HG03575 (cell line): ENCODE measurements at regions not wholly inside any gene's neighbourhood (a gene's known extent, or its start where the extent isn't known, plus 50 kb on each side); places are given as distances from the start of the nearest gene placed in this dataset.
"Not testable (repeated sequence)": the region's sequence is repeated elsewhere in the genome, so short reads cannot be mapped to it uniquely, and the experiment has no call there.

Experiments used
- ATAC-seq: cut with Tn5 transposase; IDR thresholded peaks from one replicate; pipeline ENCODE4 v1.9.1; 2021; ENCODE audit not compliant: unreplicated experiment, insufficient number of reproducible peaks, low FRiP score; ENCODE audit errors: extremely low read depth

DNA sequence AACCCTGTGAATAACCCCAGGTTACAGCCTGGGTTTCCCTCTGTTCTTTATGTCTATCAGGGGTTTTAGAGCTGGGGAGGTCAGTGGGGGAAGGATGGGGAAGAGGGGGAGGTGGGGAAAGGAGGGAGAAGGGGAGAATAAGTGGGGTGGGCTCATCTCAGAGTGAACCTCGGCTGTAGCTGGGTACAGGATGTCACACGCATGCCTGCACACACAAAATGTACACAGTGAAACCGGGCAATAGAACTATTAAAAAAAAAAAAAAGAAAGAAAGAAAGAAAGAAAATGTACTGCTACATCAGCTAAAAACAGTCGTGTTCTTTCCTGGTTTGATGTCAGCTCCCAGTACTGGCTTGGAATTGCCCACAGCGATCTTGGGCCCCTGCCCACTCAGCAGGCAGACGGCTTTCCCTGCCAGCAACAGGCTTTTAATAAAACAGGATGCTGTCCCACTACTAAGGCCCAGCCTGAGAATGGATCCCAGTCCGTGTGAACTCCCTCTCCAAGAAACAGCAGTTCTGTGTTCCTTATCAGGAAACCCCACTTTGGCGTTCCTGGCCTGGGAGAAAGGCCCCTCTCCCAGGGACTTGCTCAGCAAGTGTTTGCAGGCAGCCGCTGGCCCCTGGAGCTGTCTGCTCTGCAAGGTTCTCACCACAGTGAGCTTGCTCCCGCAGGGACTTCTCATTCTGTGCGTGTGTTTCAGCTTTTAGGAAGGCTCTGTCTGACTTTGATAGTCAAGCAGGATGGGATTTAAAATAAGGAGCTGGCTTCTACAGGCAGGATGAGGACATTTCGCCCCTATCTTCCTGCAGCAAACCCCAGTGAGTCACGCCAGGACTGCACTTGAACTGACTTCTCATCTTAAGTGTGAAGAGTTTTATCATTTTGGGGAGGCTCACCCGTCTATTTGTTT lies 225.6 kb downstream of the BCL2L11 start:
- ATAC-seq, result not testable (repeated sequence)

GRCh38 chr2:111347695-111348094 lies 227.0 kb downstream of the BCL2L11 start:
- ATAC-seq, result not testable (repeated sequence)

DNA sequence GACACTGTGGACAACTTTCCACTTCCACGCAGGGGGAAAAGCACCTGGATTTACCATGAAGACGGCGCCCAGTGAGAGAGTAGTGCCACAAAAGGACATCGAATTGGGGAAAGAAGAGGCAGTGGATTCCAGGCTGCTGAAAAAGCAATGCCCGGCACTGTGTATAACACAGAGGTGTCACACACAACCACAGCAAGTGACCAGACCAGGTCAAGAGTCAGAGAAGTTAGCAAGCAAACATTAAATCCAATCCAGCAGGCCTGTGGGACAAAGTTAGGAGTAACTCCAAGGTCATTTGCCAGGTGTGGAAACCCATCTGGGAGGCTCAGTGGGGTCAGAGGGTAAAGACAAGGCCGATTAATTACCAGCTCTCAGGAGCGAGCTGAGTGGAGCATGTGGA lies 227.6 kb downstream of the BCL2L11 start:
- ATAC-seq, result not testable (repeated sequence)

DNA sequence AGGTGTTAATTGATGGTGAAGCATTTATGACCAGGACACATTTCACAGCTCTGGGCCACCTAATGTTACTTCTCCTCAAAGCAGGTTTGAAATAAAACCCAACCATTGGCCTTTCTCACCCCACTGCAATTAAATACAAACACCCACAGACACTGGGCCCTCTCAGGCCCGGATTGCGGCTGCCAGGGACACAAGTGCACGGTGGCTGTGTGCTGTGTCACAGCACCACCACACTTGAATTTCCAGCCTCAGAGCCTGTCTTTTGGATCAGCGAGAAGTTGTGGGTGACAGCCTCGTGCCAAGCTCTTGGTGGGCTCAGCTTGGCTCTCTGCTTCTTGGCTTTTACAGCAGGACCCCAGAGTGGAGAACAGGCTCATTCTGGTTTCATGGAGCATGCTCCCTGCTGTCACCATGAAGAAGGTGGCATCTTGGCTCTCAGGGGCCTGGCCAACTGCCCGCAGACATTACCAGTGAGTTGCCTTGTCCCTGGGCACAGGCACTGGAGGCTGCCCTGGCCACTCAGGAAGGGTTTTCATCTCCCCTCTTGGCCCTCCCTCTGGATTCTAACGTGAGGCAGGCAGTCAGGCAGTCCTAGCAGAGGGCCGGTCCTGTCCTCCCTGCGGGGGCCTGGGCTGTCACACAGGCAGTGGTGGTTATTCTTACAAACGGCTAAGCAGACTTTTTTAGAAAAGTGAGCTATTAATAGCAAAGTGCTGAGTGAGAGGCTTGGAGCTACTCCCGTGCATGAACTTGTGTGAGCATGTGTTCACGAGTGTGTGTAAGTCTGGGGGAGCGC lies 234.5 kb downstream of the BCL2L11 start:
- ATAC-seq, result not testable (repeated sequence)

- not testable (repeated sequence) for ATAC-seq
Measured at GRCh38 chr2:111355823-111356511, 235.3 kb downstream of the BCL2L11 start.

- not testable (repeated sequence) for ATAC-seq
Measured at GRCh38 chr2:111356512-111357031, 235.9 kb downstream of the BCL2L11 start.

DNA sequence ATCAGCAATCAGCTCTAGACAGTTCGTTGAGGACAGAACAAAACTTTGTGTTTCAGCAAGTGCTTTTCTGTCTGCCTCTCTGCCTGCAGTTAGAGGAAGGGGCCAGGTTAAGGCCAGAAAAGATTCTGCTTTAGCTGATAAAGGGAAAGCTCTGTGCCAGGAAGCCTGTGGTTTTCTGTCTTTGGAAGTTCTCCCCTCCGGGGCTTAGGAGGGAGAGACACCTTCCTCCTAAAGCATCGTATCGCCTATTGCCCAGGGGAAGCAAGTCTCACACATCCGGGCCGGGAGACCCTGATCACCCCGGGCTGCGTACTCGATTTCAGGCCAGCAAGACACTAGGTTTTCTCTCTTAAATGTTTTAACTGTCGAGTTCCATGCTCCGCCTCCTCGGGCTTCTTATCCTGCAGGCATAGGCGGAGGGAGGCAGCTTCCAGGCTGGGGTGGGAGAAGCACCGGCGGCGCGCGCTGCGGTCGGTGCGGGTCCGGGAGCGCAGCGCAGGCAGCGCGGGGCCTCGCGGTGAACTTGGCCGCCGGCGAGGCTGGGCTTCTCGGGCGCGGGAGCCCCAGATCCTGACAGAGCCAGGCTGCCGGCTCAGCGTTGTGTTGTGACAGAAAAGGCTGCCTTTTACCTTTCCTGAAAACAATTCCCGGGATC lies 245.4 kb downstream of the BCL2L11 start:
- ATAC-seq, result not testable (repeated sequence)

GRCh38 chr2:111366641-111367029 lies 245.9 kb downstream of the BCL2L11 start:
- ATAC-seq, result not testable (repeated sequence)

GRCh38 chr2:111367080-111367479 lies 246.4 kb downstream of the BCL2L11 start:
- not testable (repeated sequence) for ATAC-seq

DNA sequence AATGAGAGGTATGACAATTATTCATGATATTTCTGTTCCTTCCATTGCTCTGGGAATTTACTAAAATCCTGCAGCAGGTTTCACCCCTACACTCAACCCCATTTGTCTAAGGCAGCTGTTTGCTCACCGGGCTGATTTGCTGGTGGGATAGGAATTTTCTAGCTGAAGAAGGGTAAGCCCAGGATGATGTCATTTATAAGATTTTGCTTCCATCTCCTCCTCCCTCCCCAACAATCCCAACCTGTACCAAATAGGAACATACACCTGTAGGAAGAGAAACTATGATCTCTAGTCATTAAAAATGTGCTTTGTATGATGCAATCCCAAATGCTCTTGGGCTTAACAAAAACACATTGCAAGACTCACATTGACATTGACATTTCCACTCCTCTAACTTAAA lies 247.2 kb downstream of the BCL2L11 start:
- not testable (repeated sequence) for ATAC-seq

- ATAC-seq, result not testable (repeated sequence)
Measured at GRCh38 chr2:111368288-111368687, 247.6 kb downstream of the BCL2L11 start.

- not testable (repeated sequence) for ATAC-seq
Measured at GRCh38 chr2:111373060-111373459, 252.3 kb downstream of the BCL2L11 start.

DNA sequence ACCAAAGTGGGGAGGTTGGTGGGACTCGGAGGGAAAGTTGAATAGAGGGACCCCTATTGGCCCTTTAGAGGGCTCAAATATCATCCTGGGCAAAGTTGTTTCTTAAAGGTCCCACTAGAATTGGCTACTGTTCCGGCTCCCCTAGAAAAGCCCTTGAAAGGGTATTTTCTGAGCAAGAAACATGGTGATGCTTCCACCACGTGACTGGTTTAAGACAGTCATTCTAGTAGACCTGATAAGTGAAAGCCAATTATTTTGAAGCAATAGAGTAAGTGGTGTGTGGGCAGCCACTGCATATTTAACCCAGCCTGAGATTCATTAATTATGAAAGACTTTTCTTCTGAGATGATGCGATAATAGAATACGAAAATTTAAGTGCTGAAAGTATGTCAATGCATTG lies 253.3 kb downstream of the BCL2L11 start:
- ATAC-seq, result not testable (repeated sequence)

DNA sequence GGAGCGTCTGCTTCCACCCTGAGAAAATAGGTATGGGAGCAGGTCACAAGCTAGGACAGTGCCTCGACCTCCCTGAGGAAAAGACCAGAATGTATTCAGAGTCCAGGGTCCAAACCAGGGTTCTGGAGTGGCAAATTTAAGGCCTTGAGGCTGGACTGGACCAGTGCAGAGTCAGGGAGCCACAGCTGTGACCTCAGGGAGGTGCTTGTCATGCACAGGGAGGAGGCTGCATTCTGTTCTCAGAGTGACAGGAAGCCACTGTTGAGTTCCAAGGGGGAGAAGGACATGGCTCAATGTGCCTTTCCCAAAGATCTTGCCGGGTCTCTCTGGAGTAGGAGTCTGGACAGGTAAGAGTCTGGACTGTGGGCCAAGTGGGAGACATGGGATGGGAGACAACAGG lies 254.0 kb downstream of the BCL2L11 start:
- ATAC-seq, result not testable (repeated sequence)

GRCh38 chr2:111375320-111375883 lies 254.7 kb downstream of the BCL2L11 start:
- ATAC-seq, result not testable (repeated sequence)

DNA sequence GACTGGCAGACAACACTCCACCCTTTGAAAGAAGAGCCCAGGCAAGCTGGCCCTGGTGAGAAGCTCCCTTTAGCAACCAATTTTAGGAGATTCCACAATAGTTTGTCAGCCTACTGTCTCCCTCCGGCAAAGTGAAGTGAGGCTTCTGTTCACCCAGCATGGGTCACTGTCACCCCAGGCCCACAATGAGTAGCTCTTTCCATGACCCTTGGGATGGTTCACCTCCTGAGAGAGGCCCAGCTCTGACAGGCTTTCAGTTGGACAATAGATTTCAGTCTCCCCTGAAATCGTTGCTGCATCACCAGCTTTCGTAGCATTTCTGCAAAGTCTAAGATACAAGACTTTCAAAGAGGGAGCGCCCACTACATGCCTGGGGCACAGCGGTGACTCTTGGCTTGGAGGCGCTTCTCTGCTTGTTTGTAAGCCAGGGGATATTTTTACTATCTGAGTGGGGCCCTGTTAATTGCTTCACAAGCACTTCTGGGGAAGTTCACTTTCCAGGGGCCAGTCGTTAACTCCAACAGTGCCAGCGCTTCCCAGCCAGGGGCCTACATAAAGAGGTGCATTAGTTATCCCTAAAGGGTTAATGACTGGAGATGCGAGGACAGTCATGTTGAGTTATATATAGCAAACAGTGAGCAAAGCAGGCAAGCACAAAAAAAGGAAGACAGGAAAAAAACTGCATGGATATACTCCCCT lies 255.7 kb downstream of the BCL2L11 start:
- not testable (repeated sequence) for ATAC-seq

DNA sequence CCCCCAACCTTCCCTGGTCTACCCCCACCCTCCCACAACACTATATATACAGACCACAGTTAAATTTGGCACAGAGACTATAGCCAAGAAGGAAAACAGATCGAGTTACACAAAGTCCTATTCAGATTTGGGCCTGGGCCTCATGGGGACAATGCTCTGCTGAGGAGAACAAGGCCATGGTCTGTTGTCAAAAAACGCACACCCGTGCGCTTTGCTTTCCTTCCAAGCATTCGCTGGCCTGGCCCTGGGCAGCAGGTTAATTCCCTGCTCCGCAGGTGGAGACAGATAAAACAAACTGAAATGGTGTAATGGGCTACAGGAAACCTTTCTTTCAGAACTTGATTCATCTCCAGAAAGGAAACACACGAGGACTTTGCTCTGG lies 256.2 kb downstream of the BCL2L11 start:
- not testable (repeated sequence) for ATAC-seq
